NCI-H146 treated with DMSO at 0.1 percent for 48 hours (cell line): ENCODE measurements at regions not wholly inside any gene's neighbourhood (a gene's known extent, or its start where the extent isn't known, plus 50 kb on each side); places are given as distances from the start of the nearest gene placed in this dataset.

Experiments used
- DNase-seq: peaks from one replicate; lab custom pipeline; 2025; ENCODE audit not compliant: unreplicated experiment; lab: John Stamatoyannopoulos, UW

GRCh38 chr5:90135779-90136378 is 273.7 kb downstream of the CETN3 start:
- DNase-seq = no peak

GRCh38 chr5:90134892-90135291 is 274.7 kb downstream of the CETN3 start:
- DNase-seq = no peak

GRCh38 chr5:90134381-90134780 is 275.2 kb downstream of the CETN3 start:
- no peak for DNase-seq

- no peak for DNase-seq
Measured at GRCh38 chr5:90133941-90134340, 275.6 kb downstream of the CETN3 start.

- DNase-seq = no peak
Measured at GRCh38 chr5:90131383-90132133, 278.0 kb downstream of the CETN3 start.

GRCh38 chr5:90128551-90128950 is 281.0 kb downstream of the CETN3 start:
- DNase-seq = no peak

GRCh38 chr5:90119531-90119971 is 290.0 kb downstream of the CETN3 start:
- no peak for DNase-seq

GRCh38 chr5:90117005-90117404 is 292.6 kb downstream of the CETN3 start:
- DNase-seq = no peak

- DNase-seq = no peak
Measured at GRCh38 chr5:90113108-90113507, 296.4 kb downstream of the CETN3 start.

GRCh38 chr5:90112033-90112692 is 297.4 kb downstream of the CETN3 start:
- no peak for DNase-seq

GRCh38 chr5:90111364-90112032 is 298.1 kb downstream of the CETN3 start:
- DNase-seq = no peak

- DNase-seq = no peak
Measured at GRCh38 chr5:90109285-90109684, 300.3 kb downstream of the CETN3 start.

- no peak for DNase-seq
Measured at GRCh38 chr5:90099099-90099498, 310.5 kb downstream of the CETN3 start.

GRCh38 chr5:90097082-90097477 is 312.5 kb downstream of the CETN3 start:
- no peak for DNase-seq

- DNase-seq = no peak
Measured at GRCh38 chr5:90096415-90097081, 313.0 kb downstream of the CETN3 start.

GRCh38 chr5:90095292-90096060 is 314.1 kb downstream of the CETN3 start:
- DNase-seq = no peak

GRCh38 chr5:90093751-90094485 is 315.6 kb downstream of the CETN3 start:
- no peak for DNase-seq

- no peak for DNase-seq
Measured at GRCh38 chr5:90092734-90093133, 316.8 kb downstream of the CETN3 start.

- no peak for DNase-seq
Measured at GRCh38 chr5:90084342-90084741, 325.2 kb downstream of the CETN3 start.
